WTC11 (cell line): ENCODE measurements at regions not wholly inside any gene's neighbourhood (a gene's known extent, or its start where the extent isn't known, plus 50 kb on each side); places are given as distances from the start of the nearest gene placed in this dataset.
A peak's percentile ranks its signal among the peaks of the same experiment; 100 is the strongest.
"Not testable (repeated sequence)": the region's sequence is repeated elsewhere in the genome, so short reads cannot be mapped to it uniquely, and the experiment has no call there.

Experiments
- ATAC-seq: fragments of 200-7000 bp; cut with Tn5 transposase; 2 replicates; pipeline ENCODE4 v1.10.0; 2021; ENCODE audit warnings: mild to moderate bottlenecking, moderate library complexity
- CTCF ChIA-PET: fragments of 300-600 bp; sonication (Branson Sonifier 250); formaldehyde crosslinking; loops from one replicate; lab custom pipeline; 2021; ENCODE audit warnings: antibody characterized with exemption; lab: Charles Lee
- POLR2A ChIA-PET: fragments of 350-600 bp; sonication (Branson Sonifier 250); formaldehyde crosslinking; loops from one replicate; lab custom pipeline; 2021; ENCODE audit warnings: antibody characterized with exemption; lab: Charles Lee
- DNase-seq: peaks from one replicate; pipeline ENCODE4 v3.0.0; 2021; ENCODE audit warnings: low spot score
- H3K27ac Mint-ChIP-seq: 2 replicates; pipeline ENCODE4 v1.8.0; 2021; ENCODE audit warnings: mixed read lengths
- H3K27me3 Mint-ChIP-seq: 2 replicates; pipeline ENCODE4 v1.8.0; 2021; ENCODE audit warnings: low read depth, mild to moderate bottlenecking, moderate library complexity, mixed read lengths
- H3K36me3 Mint-ChIP-seq: 2 replicates; pipeline ENCODE4 v1.8.0; 2021; ENCODE audit warnings: mixed read lengths
- H3K4me1 Mint-ChIP-seq: 2 replicates; pipeline ENCODE4 v1.8.0; 2022; ENCODE audit warnings: mixed read lengths
- H3K4me3 Mint-ChIP-seq: 2 replicates; pipeline ENCODE4 v1.8.0; 2021; ENCODE audit warnings: mild to moderate bottlenecking, moderate library complexity, mixed read lengths
- H3K9me3 Mint-ChIP-seq: 2 replicates; pipeline ENCODE4 v1.8.0; 2021; ENCODE audit warnings: mixed read lengths
- ATF1 ChIP-seq: sonication (generic); formaldehyde crosslinking; IDR thresholded peaks from 2 replicates; pipeline ENCODE4 v1.8.1; 2023; ENCODE audit warnings: mild to moderate bottlenecking, moderate library complexity, missing genetic modification reagents
- ESRRA ChIP-seq: sonication (generic); formaldehyde crosslinking; IDR thresholded peaks from 2 replicates; pipeline ENCODE4 v1.8.1; 2022; ENCODE audit warnings: mild to moderate bottlenecking, missing genetic modification reagents, borderline replicate concordance
- FOXJ3 ChIP-seq: sonication (generic); formaldehyde crosslinking; IDR thresholded peaks from 2 replicates; pipeline ENCODE4 v1.9.0; 2021; ENCODE audit warnings: missing genetic modification reagents, mild to moderate bottlenecking, borderline replicate concordance
- IRF2 ChIP-seq: sonication (generic); formaldehyde crosslinking; IDR thresholded peaks from 2 replicates; pipeline ENCODE4 v1.8.0; 2022; ENCODE audit warnings: low read depth, missing genetic modification reagents, borderline replicate concordance
- MXD4 ChIP-seq: fragments of 250-450 bp; sonication (Bioruptor Pico); IDR thresholded peaks from 2 replicates; pipeline ENCODE4 v1.8.0; 2021; ENCODE audit warnings: mild to moderate bottlenecking, moderate library complexity, borderline replicate concordance
- MYBL2 ChIP-seq: sonication (generic); formaldehyde crosslinking; IDR thresholded peaks from 2 replicates; pipeline ENCODE4 v1.8.1; 2023; ENCODE audit warnings: mild to moderate bottlenecking, moderate library complexity, missing genetic modification reagents
- NFYB ChIP-seq: sonication (generic); formaldehyde crosslinking; conservative IDR thresholded peaks from 2 replicates; pipeline ENCODE4 v1.8.0; 2022; ENCODE audit warnings: low read depth, missing genetic modification reagents
- TCF7 ChIP-seq: sonication (generic); formaldehyde crosslinking; IDR thresholded peaks from 2 replicates; pipeline ENCODE4 v1.8.0; 2022; ENCODE audit warnings: mild to moderate bottlenecking, low read depth, missing genetic modification reagents, moderate library complexity
- ZNF121 ChIP-seq: sonication (generic); formaldehyde crosslinking; IDR thresholded peaks from 2 replicates; pipeline ENCODE4 v1.8.0; 2023; ENCODE audit warnings: missing genetic modification reagents
- ZNF416 ChIP-seq: fragments of 250-450 bp; sonication (Bioruptor Pico); IDR thresholded peaks from 2 replicates; pipeline ENCODE4 v1.9.0; 2021; ENCODE audit warnings: mild to moderate bottlenecking, inconsistent platforms
- TF ChIP-seq, protein P1 (sequence below): fragments of 250-450 bp; sonication (Bioruptor Pico); IDR thresholded peaks from 2 replicates; pipeline ENCODE4 v1.8.0; 2021; ENCODE audit warnings: mild to moderate bottlenecking
- TF ChIP-seq, protein P2 (sequence below): sonication (generic); formaldehyde crosslinking; IDR thresholded peaks from 2 replicates; pipeline ENCODE4 v1.8.0; 2022; ENCODE audit warnings: mild to moderate bottlenecking, missing genetic modification reagents
- TF ChIP-seq, protein P3 (sequence below): sonication (generic); formaldehyde crosslinking; IDR thresholded peaks from 2 replicates; pipeline ENCODE4 v1.8.0; 2022; ENCODE audit warnings: mild to moderate bottlenecking, missing genetic modification reagents
- TF ChIP-seq, protein P4 (sequence below): sonication (generic); formaldehyde crosslinking; IDR thresholded peaks from 2 replicates; pipeline ENCODE4 v1.8.0; 2022; ENCODE audit warnings: missing genetic modification reagents
- TF ChIP-seq, protein P5 (sequence below): fragments of 200-600 bp; IDR thresholded peaks from 2 replicates; pipeline ENCODE4 v1.8.0; 2022; ENCODE audit warnings: antibody characterized with exemption
- TF ChIP-seq, protein P6 (sequence below): sonication (generic); formaldehyde crosslinking; IDR thresholded peaks from 2 replicates; pipeline ENCODE4 v1.8.0; 2023; ENCODE audit warnings: missing genetic modification reagents

DNA sequence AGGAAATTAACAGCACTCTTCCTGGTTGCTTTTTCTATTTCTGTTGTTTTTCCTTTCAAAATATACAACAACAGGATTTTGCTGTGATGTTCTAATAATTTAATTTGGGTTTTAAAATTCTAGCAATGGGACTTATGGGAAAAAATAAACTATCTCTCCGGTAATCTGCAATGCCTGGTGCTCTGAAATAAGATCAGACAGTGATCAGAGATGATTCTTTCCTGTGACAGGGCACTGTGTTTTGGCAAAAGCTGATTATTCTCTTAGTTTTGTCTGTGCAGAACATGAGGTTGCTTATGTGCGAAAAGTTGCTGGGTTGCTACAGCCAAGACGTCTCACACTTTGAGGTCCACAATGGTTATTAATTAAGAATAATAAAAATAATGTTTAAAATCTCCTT lies 291.7 kb downstream of the FBXO8 start (continued):
- TF ChIP-seq, protein P1, sequence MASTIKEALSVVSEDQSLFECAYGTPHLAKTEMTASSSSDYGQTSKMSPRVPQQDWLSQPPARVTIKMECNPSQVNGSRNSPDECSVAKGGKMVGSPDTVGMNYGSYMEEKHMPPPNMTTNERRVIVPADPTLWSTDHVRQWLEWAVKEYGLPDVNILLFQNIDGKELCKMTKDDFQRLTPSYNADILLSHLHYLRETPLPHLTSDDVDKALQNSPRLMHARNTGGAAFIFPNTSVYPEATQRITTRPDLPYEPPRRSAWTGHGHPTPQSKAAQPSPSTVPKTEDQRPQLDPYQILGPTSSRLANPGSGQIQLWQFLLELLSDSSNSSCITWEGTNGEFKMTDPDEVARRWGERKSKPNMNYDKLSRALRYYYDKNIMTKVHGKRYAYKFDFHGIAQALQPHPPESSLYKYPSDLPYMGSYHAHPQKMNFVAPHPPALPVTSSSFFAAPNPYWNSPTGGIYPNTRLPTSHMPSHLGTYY: no peak

DNA sequence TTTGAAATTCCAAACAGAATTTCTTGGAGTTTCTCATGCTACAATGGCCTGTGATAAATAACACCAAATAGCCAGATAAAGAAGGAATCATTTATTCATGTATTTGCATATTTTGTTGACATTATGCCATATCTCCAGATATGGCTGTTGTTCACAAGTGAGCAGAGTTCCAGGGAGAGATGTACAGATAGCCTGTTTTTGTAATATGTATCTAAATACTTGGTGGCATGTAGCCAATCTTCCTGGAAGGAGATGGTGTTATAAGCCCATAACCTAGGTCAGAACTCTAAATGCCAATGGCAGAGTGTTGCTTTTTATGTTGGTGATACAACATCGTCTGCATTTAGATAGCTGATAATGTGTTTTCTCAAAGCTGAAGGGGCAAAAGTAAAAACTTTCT lies 292.2 kb downstream of the FBXO8 start:
- Mint-ChIP-seq H3K4me1 (no peaks in the 10 kb centered on the region), H3K27me3 (no peaks in the 10 kb centered on the region; the same call in 1 of the 2 replicates), H3K36me3 (no peaks in the 10 kb centered on the region), H3K27ac (no peak overlapping the region), H3K4me3 (no peak overlapping the region), H3K9me3 (no peaks in the 10 kb centered on the region)
- DNase-seq (no peak), ATAC-seq (no peak)
- TF ChIP-seq MYBL2 (CRISPR knock-in tag) (no peak), ZNF121 (no peak), ZNF416 (CRISPR knock-in tag) (no peak), IRF2 (no peak)
- TF ChIP-seq, protein P2, sequence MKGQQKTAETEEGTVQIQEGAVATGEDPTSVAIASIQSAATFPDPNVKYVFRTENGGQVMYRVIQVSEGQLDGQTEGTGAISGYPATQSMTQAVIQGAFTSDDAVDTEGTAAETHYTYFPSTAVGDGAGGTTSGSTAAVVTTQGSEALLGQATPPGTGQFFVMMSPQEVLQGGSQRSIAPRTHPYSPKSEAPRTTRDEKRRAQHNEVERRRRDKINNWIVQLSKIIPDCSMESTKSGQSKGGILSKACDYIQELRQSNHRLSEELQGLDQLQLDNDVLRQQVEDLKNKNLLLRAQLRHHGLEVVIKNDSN (CRISPR knock-in tag): no peak
- TF ChIP-seq, protein P3, sequence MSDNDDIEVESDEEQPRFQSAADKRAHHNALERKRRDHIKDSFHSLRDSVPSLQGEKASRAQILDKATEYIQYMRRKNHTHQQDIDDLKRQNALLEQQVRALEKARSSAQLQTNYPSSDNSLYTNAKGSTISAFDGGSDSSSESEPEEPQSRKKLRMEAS (CRISPR knock-in tag): no peak
- TF ChIP-seq, protein P4, sequence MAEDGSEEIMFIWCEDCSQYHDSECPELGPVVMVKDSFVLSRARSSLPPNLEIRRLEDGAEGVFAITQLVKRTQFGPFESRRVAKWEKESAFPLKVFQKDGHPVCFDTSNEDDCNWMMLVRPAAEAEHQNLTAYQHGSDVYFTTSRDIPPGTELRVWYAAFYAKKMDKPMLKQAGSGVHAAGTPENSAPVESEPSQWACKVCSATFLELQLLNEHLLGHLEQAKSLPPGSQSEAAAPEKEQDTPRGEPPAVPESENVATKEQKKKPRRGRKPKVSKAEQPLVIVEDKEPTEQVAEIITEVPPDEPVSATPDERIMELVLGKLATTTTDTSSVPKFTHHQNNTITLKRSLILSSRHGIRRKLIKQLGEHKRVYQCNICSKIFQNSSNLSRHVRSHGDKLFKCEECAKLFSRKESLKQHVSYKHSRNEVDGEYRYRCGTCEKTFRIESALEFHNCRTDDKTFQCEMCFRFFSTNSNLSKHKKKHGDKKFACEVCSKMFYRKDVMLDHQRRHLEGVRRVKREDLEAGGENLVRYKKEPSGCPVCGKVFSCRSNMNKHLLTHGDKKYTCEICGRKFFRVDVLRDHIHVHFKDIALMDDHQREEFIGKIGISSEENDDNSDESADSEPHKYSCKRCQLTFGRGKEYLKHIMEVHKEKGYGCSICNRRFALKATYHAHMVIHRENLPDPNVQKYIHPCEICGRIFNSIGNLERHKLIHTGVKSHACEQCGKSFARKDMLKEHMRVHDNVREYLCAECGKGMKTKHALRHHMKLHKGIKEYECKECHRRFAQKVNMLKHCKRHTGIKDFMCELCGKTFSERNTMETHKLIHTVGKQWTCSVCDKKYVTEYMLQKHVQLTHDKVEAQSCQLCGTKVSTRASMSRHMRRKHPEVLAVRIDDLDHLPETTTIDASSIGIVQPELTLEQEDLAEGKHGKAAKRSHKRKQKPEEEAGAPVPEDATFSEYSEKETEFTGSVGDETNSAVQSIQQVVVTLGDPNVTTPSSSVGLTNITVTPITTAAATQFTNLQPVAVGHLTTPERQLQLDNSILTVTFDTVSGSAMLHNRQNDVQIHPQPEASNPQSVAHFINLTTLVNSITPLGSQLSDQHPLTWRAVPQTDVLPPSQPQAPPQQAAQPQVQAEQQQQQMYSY (CRISPR knock-in tag): no peak
- CTCF ChIA-PET: interaction anchor here (1.1 to 1.9 kb wide), 4 partner anchors 10 to 239 kb away, joined by 3 to 8 read pairs (median 4); no protein-coding TSS in a partner anchor
- POLR2A ChIA-PET: no interaction called here

DNA sequence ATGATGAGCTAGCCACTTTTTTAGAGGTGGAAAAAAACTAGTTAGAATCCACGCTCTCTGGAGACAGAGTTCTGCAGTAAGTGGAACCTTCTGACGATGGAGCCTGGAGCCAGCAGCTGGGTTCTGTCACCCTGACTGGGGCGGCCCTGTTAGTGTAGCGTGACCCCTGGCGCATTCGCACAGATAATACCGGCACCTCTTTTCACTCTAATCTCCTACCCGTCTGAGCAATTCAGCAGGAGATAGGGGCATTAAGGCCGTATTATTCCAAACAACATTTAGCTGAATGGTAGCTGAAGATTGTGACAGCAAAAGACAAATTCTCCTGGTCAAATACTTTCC lies 292.6 kb downstream of the FBXO8 start:
- H3K36me3 Mint-ChIP-seq: no peaks in the 10 kb centered on the region
- DNase-seq: no peak

DNA sequence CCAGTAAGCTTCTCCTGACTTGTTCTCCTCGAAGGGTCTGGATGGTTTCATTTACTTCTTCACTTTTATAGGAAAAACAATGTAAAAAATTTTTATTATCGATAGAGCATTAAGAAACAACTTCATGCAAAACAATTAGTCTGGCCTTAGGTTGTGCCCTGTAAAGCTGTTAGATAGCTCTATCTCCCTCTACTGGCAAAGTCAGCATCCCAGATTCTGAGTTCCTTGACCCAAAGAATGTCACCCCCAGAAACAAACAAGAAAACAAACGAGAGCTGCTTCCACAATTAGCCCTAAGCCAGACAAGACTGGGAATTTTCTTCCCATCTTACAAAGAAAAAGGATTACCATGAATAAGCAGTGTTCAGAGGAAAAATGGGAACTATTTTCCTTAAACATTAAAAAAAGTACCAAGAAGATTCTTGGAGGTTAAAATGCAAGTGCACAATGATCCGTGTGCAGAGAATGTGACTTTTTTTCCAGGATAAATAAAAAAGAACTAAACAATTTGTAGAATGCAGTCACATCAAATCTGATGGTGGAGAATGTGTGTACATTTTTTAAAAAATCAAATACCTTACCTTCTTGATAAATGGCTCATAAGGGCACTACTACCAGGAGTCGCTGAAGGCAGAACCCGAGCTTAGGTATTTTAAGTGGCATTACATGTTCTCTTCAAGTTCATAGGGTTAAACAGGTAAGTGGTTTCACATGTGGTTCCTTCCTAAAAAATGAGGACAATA lies 293.2 kb downstream of the FBXO8 start:
- no peak overlapping the region for H3K27ac Mint-ChIP-seq
- ChIA-PET POLR2A (no interaction called here), CTCF (interaction anchor here (0.5 to 1.9 kb wide), 20 partner anchors 9 to 484 kb away, joined by 3 to 9 read pairs (median 4); no protein-coding TSS in a partner anchor)
- ATAC-seq (peak; percentile 78), DNase-seq (no peak)
- no peaks in the 10 kb centered on the region for H3K4me1 Mint-ChIP-seq
- H3K27me3 Mint-ChIP-seq: no peaks in the 10 kb centered on the region; the same call in 1 of the 2 replicates
- H3K36me3 Mint-ChIP-seq: no peaks in the 10 kb centered on the region
- H3K4me3 Mint-ChIP-seq: no peak overlapping the region
- TF ChIP-seq MXD4 (CRISPR knock-in tag): no peak
- TF ChIP-seq, protein P5, sequence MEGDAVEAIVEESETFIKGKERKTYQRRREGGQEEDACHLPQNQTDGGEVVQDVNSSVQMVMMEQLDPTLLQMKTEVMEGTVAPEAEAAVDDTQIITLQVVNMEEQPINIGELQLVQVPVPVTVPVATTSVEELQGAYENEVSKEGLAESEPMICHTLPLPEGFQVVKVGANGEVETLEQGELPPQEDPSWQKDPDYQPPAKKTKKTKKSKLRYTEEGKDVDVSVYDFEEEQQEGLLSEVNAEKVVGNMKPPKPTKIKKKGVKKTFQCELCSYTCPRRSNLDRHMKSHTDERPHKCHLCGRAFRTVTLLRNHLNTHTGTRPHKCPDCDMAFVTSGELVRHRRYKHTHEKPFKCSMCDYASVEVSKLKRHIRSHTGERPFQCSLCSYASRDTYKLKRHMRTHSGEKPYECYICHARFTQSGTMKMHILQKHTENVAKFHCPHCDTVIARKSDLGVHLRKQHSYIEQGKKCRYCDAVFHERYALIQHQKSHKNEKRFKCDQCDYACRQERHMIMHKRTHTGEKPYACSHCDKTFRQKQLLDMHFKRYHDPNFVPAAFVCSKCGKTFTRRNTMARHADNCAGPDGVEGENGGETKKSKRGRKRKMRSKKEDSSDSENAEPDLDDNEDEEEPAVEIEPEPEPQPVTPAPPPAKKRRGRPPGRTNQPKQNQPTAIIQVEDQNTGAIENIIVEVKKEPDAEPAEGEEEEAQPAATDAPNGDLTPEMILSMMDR: peak; percentile 37
- H3K9me3 Mint-ChIP-seq: no peaks in the 10 kb centered on the region

More for the DNA sequence above, 292.6 kb downstream of the FBXO8 start:
- Mint-ChIP-seq H3K4me1 (no peaks in the 10 kb centered on the region), H3K27me3 (no peaks in the 10 kb centered on the region; the same call in 1 of the 2 replicates)
- ATAC-seq: peak; percentile 68
- POLR2A ChIA-PET: no interaction called here
- TF ChIP-seq ESRRA: no peak
- no peak for TF ChIP-seq TCF7 (CRISPR knock-in tag)
- TF ChIP-seq, protein P6, sequence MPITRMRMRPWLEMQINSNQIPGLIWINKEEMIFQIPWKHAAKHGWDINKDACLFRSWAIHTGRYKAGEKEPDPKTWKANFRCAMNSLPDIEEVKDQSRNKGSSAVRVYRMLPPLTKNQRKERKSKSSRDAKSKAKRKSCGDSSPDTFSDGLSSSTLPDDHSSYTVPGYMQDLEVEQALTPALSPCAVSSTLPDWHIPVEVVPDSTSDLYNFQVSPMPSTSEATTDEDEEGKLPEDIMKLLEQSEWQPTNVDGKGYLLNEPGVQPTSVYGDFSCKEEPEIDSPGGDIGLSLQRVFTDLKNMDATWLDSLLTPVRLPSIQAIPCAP (CRISPR knock-in tag): no peak
- no peak for TF ChIP-seq FOXJ3 (CRISPR knock-in tag)
- TF ChIP-seq NFYB (CRISPR knock-in tag): no peak
- no peak for TF ChIP-seq ATF1
- TF ChIP-seq, all 79 proteins: peak for 0
- no peak overlapping the region for H3K27ac Mint-ChIP-seq
- H3K9me3 Mint-ChIP-seq: no peaks in the 10 kb centered on the region
- no peak overlapping the region for H3K4me3 Mint-ChIP-seq
- CTCF ChIA-PET: interaction anchor here (0.6 to 1.9 kb wide), 19 partner anchors 8 to 485 kb away, joined by 3 to 9 read pairs (median 4); no protein-coding TSS in a partner anchor

DNA sequence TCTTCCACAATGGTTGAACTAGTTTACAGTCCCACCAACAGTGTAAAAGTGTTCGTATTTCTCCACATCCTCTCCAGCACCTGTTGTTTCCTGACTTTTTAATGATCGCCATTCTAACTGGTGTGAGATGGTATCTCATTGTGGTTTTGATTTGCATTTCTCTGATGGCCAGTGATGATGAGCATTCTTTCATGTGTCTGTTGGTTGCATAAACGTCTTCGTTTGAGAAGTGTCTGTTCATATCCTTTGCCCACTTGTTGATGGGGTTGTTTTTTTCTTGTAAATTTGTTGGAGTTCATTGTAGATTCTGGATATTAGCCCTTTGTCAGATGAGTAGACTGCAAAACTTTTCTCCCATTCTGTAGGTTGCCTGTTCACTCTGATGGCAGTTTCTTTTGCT lies 319.9 kb downstream of the FBXO8 start:
- CTCF ChIA-PET, H3K36me3 Mint-ChIP-seq, H3K4me1 Mint-ChIP-seq, ATAC-seq, POLR2A ChIA-PET, H3K27ac Mint-ChIP-seq, H3K4me3 Mint-ChIP-seq, DNase-seq, H3K27me3 Mint-ChIP-seq: not testable (repeated sequence)
- H3K9me3 Mint-ChIP-seq: peaks cover 22% of the 10 kb centered on the region
